IgD-negative memory B cell (primary cell): ENCODE measurements at regions not wholly inside any gene's neighbourhood (a gene's known extent, or its start where the extent isn't known, plus 50 kb on each side); places are given as distances from the start of the nearest gene placed in this dataset.

Source experiments
- H3K27ac Mint-ChIP-seq, 3 donors: one replicate each; pipeline ENCODE4 v1.8.0; 2020 to 2022; ENCODE audit warnings: mild to moderate bottlenecking in 3 of 3, mixed read lengths in 3 of 3, moderate library complexity in 1 of 3
- H3K27me3 Mint-ChIP-seq: one replicate; pipeline ENCODE4 v1.8.0; 2021; ENCODE audit warnings: mixed read lengths
- H3K36me3 Mint-ChIP-seq: one replicate; pipeline ENCODE4 v1.8.0; 2020; ENCODE audit warnings: mild to moderate bottlenecking, mixed read lengths
- H3K4me1 Mint-ChIP-seq, 3 donors: one replicate each; pipeline ENCODE4 v1.8.0; 2020 to 2022; ENCODE audit warnings: mixed read lengths in 3 of 3, mild to moderate bottlenecking in 1 of 3
- H3K4me3 Mint-ChIP-seq, 4 donors: one replicate each; pipeline ENCODE4 v1.8.0; 2020 to 2022; ENCODE audit warnings: mild to moderate bottlenecking in 4 of 4, mixed read lengths in 4 of 4, moderate library complexity in 3 of 4
- H3K9me3 Mint-ChIP-seq, 3 donors: one replicate each; pipeline ENCODE4 v1.8.0; 2020 to 2021; ENCODE audit warnings: mixed read lengths in 3 of 3, mild to moderate bottlenecking in 1 of 3

- no peaks in the 10 kb centered on the region for H3K9me3 Mint-ChIP-seq
- no peak overlapping the region for H3K27ac Mint-ChIP-seq
- H3K36me3 Mint-ChIP-seq, result no peaks in the 10 kb centered on the region
- no peak overlapping the region for H3K4me3 Mint-ChIP-seq
- no peaks in the 10 kb centered on the region for H3K27me3 Mint-ChIP-seq
- no peaks in the 10 kb centered on the region for H3K4me1 Mint-ChIP-seq
Measured at GRCh38 chr1:5812295-5812694, 179.9 kb downstream of the NPHP4 start.

DNA sequence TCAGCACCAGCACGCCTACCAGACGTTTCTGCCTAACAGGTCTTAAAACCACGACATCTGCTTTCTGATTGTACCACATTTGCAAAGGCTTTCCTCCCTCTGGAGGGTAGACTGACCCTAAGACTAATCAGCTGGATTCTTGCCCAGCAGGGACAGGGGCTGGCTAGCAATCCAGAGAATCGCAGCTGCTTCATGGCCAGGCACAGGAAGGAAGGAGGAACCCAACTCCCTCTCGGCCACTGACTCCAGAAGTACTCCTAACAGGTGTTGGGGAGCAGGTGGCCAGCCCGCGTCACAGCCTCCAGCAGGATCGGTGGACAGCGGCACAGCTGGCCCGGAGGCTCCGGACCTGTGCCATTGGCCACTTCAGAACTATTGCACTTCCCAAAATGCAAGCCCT, 180.8 kb downstream of the NPHP4 start:
- Mint-ChIP-seq H3K27ac (no peak overlapping the region), H3K4me3 (no peak overlapping the region), H3K27me3 (no peaks in the 10 kb centered on the region), H3K9me3 (no peaks in the 10 kb centered on the region), H3K36me3 (no peaks in the 10 kb centered on the region), H3K4me1 (no peaks in the 10 kb centered on the region)

- no peaks in the 10 kb centered on the region for H3K27me3 Mint-ChIP-seq
- H3K27ac Mint-ChIP-seq, result no peak overlapping the region
- no peak overlapping the region for H3K4me3 Mint-ChIP-seq
- H3K4me1 Mint-ChIP-seq, result no peaks in the 10 kb centered on the region
- H3K36me3 Mint-ChIP-seq, result no peaks in the 10 kb centered on the region
- no peaks in the 10 kb centered on the region for H3K9me3 Mint-ChIP-seq
Measured at GRCh38 chr1:5810553-5811270, 181.5 kb downstream of the NPHP4 start.

DNA sequence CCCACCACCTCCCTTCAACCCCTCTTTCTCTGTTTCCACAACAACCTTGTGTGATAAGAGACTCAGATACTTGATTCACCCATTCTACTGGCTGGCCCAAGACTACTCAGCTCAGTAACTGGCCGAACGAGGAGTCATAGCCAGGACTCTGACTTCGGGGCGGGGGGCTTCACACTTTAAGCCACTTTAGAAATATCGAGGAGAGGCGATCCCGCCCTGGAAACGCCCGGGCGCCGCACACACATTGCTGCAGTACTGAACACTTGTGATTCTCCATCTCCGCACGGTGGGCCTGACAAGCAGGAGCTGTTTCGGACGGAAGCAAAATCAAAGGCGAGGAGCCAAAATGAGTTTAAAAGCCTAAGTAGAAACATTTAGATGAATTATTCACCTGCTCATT, 182.1 kb downstream of the NPHP4 start:
- Mint-ChIP-seq H3K27ac (no peak overlapping the region), H3K36me3 (no peaks in the 10 kb centered on the region), H3K4me1 (no peaks in the 10 kb centered on the region), H3K27me3 (no peaks in the 10 kb centered on the region), H3K4me3 (no peak overlapping the region), H3K9me3 (no peaks in the 10 kb centered on the region)

GRCh38 chr1:5809207-5809788, 182.9 kb downstream of the NPHP4 start:
- no peaks in the 10 kb centered on the region for H3K4me1 Mint-ChIP-seq
- H3K9me3 Mint-ChIP-seq, result no peaks in the 10 kb centered on the region
- H3K36me3 Mint-ChIP-seq, result no peaks in the 10 kb centered on the region
- H3K27ac Mint-ChIP-seq, result no peak overlapping the region
- no peak overlapping the region for H3K4me3 Mint-ChIP-seq
- no peaks in the 10 kb centered on the region for H3K27me3 Mint-ChIP-seq

DNA sequence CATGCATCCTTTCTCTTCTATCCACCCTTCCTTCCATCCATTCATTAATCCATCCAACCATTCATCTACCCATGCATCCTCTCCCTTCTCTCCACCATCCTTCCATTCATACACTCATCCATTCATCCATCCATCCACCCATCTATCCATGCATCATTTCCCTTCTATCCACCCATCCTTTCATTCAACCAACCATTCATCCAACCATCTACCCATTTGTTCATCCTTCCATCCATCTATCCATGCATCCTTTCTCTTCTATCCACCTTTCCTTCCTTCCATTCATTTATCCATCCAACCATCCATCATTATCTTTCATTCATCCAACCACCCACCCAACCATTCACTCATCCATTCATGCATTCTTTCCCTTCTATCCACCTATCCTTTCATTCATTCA, 188.4 kb downstream of the NPHP4 start:
- no peak overlapping the region for H3K4me3 Mint-ChIP-seq
- peaks cover 0 to 4% (median under 1%) of the 10 kb centered on the region in 3 donors for H3K9me3 Mint-ChIP-seq
- no peak overlapping the region for H3K27ac Mint-ChIP-seq
- H3K27me3 Mint-ChIP-seq, result no peaks in the 10 kb centered on the region
- no peaks in the 10 kb centered on the region for H3K4me1 Mint-ChIP-seq
- H3K36me3 Mint-ChIP-seq, result no peaks in the 10 kb centered on the region

DNA sequence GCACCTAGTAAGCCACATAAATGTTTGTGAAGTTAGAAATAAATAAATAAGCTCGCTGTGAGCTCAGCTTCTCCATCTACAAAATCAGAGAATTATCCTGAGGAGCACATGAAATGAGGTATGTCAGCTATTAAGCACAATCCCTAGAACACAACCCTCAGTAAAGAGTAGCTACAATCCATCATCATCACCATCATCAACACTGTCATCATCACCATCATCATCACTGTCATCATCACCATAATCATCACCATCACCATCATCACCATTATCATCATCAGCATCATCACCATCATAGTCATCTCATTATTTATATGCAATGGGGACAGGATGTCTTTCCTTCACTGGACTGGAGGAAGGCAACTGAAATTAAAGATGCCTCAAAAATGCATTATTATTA, 189.6 kb downstream of the NPHP4 start:
- Mint-ChIP-seq H3K27ac (no peak overlapping the region), H3K4me3 (no peak overlapping the region), H3K4me1 (no peaks in the 10 kb centered on the region), H3K9me3 (peaks cover 0 to 6% (median 1%) of the 10 kb centered on the region in 3 donors), H3K27me3 (no peaks in the 10 kb centered on the region), H3K36me3 (no peaks in the 10 kb centered on the region)

- Mint-ChIP-seq H3K4me1 (no peaks in the 10 kb centered on the region), H3K27ac (no peak overlapping the region), H3K27me3 (no peaks in the 10 kb centered on the region), H3K9me3 (peaks cover 0 to 6% (median 3%) of the 10 kb centered on the region in 3 donors), H3K4me3 (no peak overlapping the region), H3K36me3 (peaks cover 1% of the 10 kb centered on the region)
Measured at GRCh38 chr1:5798904-5799303, 193.3 kb downstream of the NPHP4 start.

GRCh38 chr1:5798151-5798730, 194.0 kb downstream of the NPHP4 start:
- Mint-ChIP-seq H3K9me3 (peaks cover 0 to 6% (median 3%) of the 10 kb centered on the region in 3 donors), H3K4me1 (no peaks in the 10 kb centered on the region), H3K36me3 (peaks cover 1% of the 10 kb centered on the region), H3K4me3 (no peak overlapping the region), H3K27me3 (no peaks in the 10 kb centered on the region), H3K27ac (no peak overlapping the region)

- H3K4me3 Mint-ChIP-seq, result no peak overlapping the region
- H3K9me3 Mint-ChIP-seq, result peaks cover 0 to 8% (median 3%) of the 10 kb centered on the region in 3 donors
- H3K27ac Mint-ChIP-seq, result no peak overlapping the region
- H3K4me1 Mint-ChIP-seq, result no peaks in the 10 kb centered on the region
- peaks cover 3% of the 10 kb centered on the region for H3K27me3 Mint-ChIP-seq
- peaks cover 1% of the 10 kb centered on the region for H3K36me3 Mint-ChIP-seq
Measured at GRCh38 chr1:5796028-5796427, 196.2 kb downstream of the NPHP4 start.

DNA sequence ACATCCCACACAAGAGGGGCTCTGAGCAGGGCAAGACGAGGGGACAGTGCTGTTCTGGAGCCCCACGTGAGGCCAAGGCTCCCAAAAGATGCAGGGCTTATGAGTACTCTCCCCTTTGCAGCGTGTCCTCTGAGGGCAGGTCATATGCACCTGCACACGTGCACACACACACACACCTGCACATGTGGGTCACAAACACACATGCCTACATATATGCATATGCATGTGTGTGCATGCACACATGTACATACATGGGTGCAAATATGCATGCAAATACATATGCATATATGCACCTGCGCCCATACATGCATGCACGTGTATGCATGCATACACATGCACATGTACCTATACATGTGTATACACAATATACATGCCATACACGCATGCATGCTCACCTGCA, 197.9 kb downstream of the NPHP4 start:
- H3K27me3 Mint-ChIP-seq, result peaks cover 5% of the 10 kb centered on the region
- H3K4me3 Mint-ChIP-seq, result no peak overlapping the region
- peaks cover 1% of the 10 kb centered on the region for H3K36me3 Mint-ChIP-seq
- H3K9me3 Mint-ChIP-seq, result peaks cover 0 to 10% (median 3%) of the 10 kb centered on the region in 3 donors
- no peak overlapping the region for H3K27ac Mint-ChIP-seq
- H3K4me1 Mint-ChIP-seq, result no peaks in the 10 kb centered on the region

- Mint-ChIP-seq H3K4me1 (no peaks in the 10 kb centered on the region), H3K9me3 (peaks cover 0 to 8% (median 2%) of the 10 kb centered on the region in 3 donors), H3K36me3 (peaks cover 1% of the 10 kb centered on the region), H3K27me3 (peaks cover 5% of the 10 kb centered on the region), H3K4me3 (no peak overlapping the region), H3K27ac (no peak overlapping the region)
Measured at GRCh38 chr1:5793516-5793915, 198.7 kb downstream of the NPHP4 start.

DNA sequence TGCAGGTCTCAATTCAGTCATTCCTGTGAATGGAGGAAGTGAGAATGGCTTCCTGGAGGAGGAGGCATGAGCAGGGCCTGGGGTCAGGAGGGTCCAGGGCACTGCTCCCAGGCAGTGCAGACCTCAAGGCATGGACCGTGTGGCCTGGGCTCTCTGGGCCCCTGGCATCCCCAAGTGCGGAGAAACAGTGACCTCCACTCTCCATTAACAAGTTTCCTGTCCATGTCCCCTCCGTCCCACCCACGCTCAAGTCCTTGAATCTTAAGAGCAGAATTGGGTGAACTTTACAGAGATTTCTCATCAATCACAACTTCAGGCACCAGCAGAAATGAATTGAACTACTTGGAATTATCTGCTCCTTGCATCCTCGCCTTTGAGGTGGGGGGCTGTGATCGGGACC, 211.1 kb downstream of the NPHP4 start:
- Mint-ChIP-seq H3K4me3 (no peak overlapping the region), H3K9me3 (peaks cover 0 to 9% (median 7%) of the 10 kb centered on the region in 3 donors)

DNA sequence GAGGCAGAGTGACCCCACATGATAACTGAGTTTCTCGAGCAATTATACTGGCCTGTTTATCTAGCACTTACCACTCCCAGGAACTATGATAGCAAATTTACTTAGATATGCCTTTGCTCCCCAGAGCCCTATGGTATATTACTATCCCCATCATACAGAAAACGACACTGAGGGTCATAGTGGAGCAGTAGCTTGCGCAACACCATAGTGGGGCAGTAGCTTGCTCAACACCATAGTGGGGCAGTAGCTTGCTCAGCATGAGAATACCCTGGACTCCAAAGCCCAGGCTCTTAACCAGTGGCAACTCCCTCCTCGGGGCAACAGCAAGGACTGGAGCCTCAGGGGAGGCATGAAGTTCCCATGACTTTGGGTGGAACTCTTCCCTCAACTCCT, 211.9 kb downstream of the NPHP4 start:
- peaks cover 0 to 2% (median 0%) of the 10 kb centered on the region in 3 donors for H3K4me1 Mint-ChIP-seq
- H3K9me3 Mint-ChIP-seq, result peaks cover 0 to 8% (median 7%) of the 10 kb centered on the region in 3 donors
- H3K36me3 Mint-ChIP-seq, result peaks cover 3% of the 10 kb centered on the region
- no peak overlapping the region for H3K4me3 Mint-ChIP-seq
- peaks cover 4% of the 10 kb centered on the region for H3K27me3 Mint-ChIP-seq
- no peak overlapping the region for H3K27ac Mint-ChIP-seq

More for the DNA sequence above, 211.1 kb downstream of the NPHP4 start:
- H3K27me3 Mint-ChIP-seq, result peaks cover 4% of the 10 kb centered on the region
- H3K27ac Mint-ChIP-seq, result no peak overlapping the region
- H3K36me3 Mint-ChIP-seq, result peaks cover 3% of the 10 kb centered on the region
- H3K4me1 Mint-ChIP-seq, result peaks cover 0 to 2% (median 0%) of the 10 kb centered on the region in 3 donors

- Mint-ChIP-seq H3K27ac (no peak overlapping the region), H3K9me3 (peaks cover 0 to 7% (median 6%) of the 10 kb centered on the region in 3 donors), H3K36me3 (peaks cover 3% of the 10 kb centered on the region)
Measured at GRCh38 chr1:5779608-5780323, 212.5 kb downstream of the NPHP4 start.

More at GRCh38 chr1:5779608-5780323, 212.5 kb downstream of the NPHP4 start:
- Mint-ChIP-seq H3K4me1 (peaks cover 0 to 2% (median 0%) of the 10 kb centered on the region in 3 donors), H3K4me3 (no peak overlapping the region), H3K27me3 (peaks cover 2% of the 10 kb centered on the region)
